Small intestine (tissue), 7 donors: ENCODE measurements at regions not wholly inside any gene's neighbourhood (a gene's known extent, or its start where the extent isn't known, plus 50 kb on each side); places are given as distances from the start of the nearest gene placed in this dataset.

Source experiments
- DNase-seq, 2 donors: peaks; one replicate each; pipeline versions ENCODE4 v3.0.0 to v3.0.0-alpha.2; 2013
- FAIRE-seq: peaks from 2 replicates; lab custom pipeline; 2012; peaks lifted over from hg19 to GRCh38; lab: Jason Lieb, UNC
- H3K27ac ChIP-seq, 3 donors: one replicate each; pipeline ENCODE4 v1.5.1; 2013; ENCODE audit warnings: low read length in 2 of 3, mild to moderate bottlenecking in 2 of 3, control low read depth in 1 of 3, inconsistent platforms in 1 of 3, low read depth in 1 of 3, moderate library complexity in 1 of 3
- H3K27me3 ChIP-seq, 3 donors: one replicate each; pipeline ENCODE4 v1.6.1; 2013; ENCODE audit warnings: low read length in 3 of 3, inconsistent platforms in 1 of 3; ENCODE audit not compliant: control insufficient read depth in 3 of 3, insufficient read depth in 3 of 3
- H3K36me3 ChIP-seq, 3 donors: one replicate each; pipeline ENCODE4 v1.6.1; 2013; ENCODE audit warnings: low read length in 3 of 3, inconsistent platforms in 1 of 3, low read depth in 1 of 3, mild to moderate bottlenecking in 1 of 3, moderate library complexity in 1 of 3; ENCODE audit not compliant: control insufficient read depth in 3 of 3, insufficient read depth in 2 of 3
- H3K4me1 ChIP-seq, 3 donors: one replicate each; pipeline ENCODE4 v1.6.1; 2013; ENCODE audit warnings: low read length in 2 of 3, inconsistent platforms in 1 of 3, low read depth in 1 of 3, mild to moderate bottlenecking in 1 of 3, moderate library complexity in 1 of 3; ENCODE audit not compliant: control insufficient read depth in 3 of 3, insufficient read depth in 2 of 3
- H3K4me3 ChIP-seq, 3 donors: one replicate each; pipeline ENCODE4 v1.5.1; 2013; ENCODE audit warnings: low read length in 3 of 3, control low read depth in 1 of 3, inconsistent platforms in 1 of 3, low read depth in 1 of 3, mild to moderate bottlenecking in 1 of 3, moderate library complexity in 1 of 3
- H3K9me3 ChIP-seq, 2 donors: one replicate each; pipeline ENCODE4 v1.6.1; 2013; ENCODE audit warnings: low read depth in 1 of 2, low read length in 1 of 2; ENCODE audit not compliant: control insufficient read depth in 2 of 2, insufficient read depth in 1 of 2
- WGBS, 3 donors: extraction: QIAGEN DNeasy Blood & Tissue Kit; methylation state at CpG; one replicate each; pipeline ENCODE4 v1.1.7; 2013; 5-methylcytosine and 5-hydroxymethylcytosine counted together
- donor health status: healthy with polysubstance abuse.
- donor health status: control.
- donor health status: control.
- donor health status: Bipolar disorder and iron deficiency.
- donor health status: healthy.

DNA sequence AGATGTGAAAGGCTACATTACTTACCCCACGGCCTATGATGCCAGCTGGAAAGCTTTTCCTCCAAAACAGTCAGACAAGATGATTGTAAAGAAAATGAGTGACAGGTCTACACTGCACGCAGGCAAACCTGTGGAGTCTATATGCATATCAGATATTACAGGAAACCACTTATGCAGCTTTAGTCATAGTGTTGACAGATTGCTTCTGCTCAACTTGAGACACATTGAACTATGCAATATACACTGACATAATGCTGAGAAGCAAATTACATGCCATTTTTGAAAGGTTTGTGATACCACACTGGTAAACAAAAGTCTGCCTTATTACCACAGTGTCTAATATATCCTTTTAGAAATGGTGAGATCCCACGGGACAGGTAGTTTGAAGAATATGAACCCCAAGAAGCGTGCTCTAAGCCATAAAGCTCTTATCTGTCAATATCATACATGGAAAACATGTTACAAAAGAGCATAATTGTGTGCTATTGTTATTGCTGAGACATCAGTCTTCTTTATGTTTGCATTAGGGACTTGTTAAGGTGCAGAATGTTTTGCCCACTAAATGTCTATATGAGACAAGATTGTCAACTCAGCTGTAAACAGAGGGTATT is 1835.8 kb upstream of the TENM3 start:
- H3K9me3 ChIP-seq = no peaks in the 10 kb centered on the region
- H3K27me3 ChIP-seq = no peaks in the 10 kb centered on the region
- no peaks in the 10 kb centered on the region for H3K36me3 ChIP-seq
- H3K4me3 ChIP-seq = no peak overlapping the region
- H3K27ac ChIP-seq = no peak overlapping the region
- no peaks in the 10 kb centered on the region for H3K4me1 ChIP-seq
- FAIRE-seq (no peak), DNase-seq (no peak)
- 50 to 73% (median 56%) methylated on average over 4 of the region's 4 CpGs for WGBS, 3 donors

DNA sequence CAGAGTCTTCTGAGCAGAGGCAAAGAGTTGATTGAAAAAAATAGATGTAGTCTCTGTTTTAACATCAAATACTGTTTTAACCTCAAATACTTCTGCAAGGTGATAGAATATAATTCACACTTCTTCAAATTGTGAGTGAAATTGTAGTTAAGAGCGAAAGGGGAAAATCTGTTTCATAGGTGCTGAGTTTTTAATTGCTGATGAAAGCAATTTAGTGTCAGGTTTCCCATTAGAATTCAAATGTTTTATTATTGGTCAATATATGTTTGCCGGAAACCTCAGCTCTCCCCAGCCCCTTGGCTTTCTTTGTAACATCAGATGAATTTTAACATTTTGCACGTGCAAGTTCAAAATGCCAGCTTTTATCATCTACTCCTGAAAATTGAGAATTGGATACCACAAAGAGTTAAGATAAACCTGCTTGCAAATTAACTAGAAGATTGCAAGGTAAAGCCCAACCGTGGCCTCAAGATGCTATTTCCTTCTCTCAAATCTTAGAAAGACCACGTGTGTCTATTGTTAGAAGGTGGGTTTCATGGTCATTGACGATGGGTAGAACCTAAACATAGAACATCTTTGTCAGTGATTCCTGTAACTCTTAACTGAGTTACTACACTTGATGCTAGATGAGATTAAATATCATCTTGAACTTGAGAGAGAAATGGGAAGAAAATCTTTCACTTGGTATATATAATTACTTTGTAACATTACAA is 1824.2 kb upstream of the TENM3 start:
- no peak for DNase-seq
- FAIRE-seq = no peak
- no peaks in the 10 kb centered on the region for H3K4me1 ChIP-seq
- H3K9me3 ChIP-seq = no peaks in the 10 kb centered on the region
- no peak overlapping the region for H3K4me3 ChIP-seq
- WGBS, 3 donors = 49 to 65% (median 56%) methylated on average over 6 of the region's 6 CpGs
- H3K27ac ChIP-seq = no peak overlapping the region
- H3K27me3 ChIP-seq = no peaks in the 10 kb centered on the region
- H3K36me3 ChIP-seq = no peaks in the 10 kb centered on the region

DNA sequence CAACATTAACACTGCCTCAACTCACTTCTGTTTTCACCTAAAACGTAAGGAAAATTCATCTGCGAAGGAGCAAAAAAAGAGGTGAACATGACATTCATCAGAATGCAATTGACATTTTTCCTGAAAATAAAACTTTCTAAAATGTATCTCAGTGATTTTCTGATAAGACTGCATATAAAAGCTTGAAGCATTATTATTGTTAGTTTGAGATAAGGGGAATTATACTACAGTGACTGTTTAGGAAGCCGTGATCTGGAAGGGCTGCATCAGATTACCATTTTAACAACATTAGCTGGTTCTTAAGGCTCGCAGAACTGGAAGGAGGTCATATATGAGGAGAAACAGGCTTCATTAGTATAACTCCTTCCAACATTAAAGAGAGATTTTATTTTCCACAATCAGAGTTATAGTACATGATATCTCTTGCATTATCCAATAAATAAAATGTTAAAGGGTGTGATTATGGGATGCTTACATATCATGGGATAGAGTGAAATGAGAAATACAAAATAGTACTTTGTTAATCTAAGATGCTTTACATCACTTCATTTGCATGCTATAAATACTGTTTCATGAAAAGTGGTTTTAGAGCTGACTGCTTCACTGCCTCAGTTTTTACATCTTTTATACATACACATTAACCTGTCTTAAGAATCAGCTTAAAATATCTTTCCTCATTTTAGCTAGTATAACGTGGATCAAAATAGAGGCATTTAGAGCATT is 1820.1 kb upstream of the TENM3 start:
- FAIRE-seq = no peak
- WGBS, 3 donors = 61 to 67% (median 61%) methylated on average over 5 of the region's 5 CpGs
- DNase-seq = no peak
- Histone ChIP-seq H3K4me1 (no peaks in the 10 kb centered on the region), H3K36me3 (no peaks in the 10 kb centered on the region), H3K4me3 (no peak overlapping the region), H3K27me3 (no peaks in the 10 kb centered on the region), H3K27ac (no peak overlapping the region), H3K9me3 (no peaks in the 10 kb centered on the region)

DNA sequence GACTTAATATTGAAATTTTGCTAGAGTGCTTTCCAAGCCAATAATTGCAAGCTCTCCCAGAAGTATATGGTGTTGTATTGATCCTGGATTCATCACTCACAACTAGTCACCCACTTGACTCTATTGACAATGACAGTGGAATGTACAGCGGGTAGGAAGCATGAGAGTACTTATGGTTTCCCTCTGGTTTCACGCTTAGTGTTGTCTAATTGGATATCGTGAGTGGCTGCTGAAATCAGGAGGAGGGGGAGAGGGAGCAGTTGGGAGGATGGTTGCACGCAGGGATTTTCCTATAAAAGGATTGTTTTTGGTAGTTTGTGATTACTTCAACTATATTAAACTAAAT is 1819.5 kb upstream of the TENM3 start:
- no peaks in the 10 kb centered on the region for H3K9me3 ChIP-seq
- no peak overlapping the region for H3K4me3 ChIP-seq
- no peaks in the 10 kb centered on the region for H3K4me1 ChIP-seq
- no peaks in the 10 kb centered on the region for H3K36me3 ChIP-seq
- no peak for FAIRE-seq
- H3K27ac ChIP-seq = no peak overlapping the region
- DNase-seq = no peak
- WGBS, 3 donors = 65 to 84% (median 78%) methylated on average over 4 of the region's 4 CpGs
- H3K27me3 ChIP-seq = no peaks in the 10 kb centered on the region

DNA sequence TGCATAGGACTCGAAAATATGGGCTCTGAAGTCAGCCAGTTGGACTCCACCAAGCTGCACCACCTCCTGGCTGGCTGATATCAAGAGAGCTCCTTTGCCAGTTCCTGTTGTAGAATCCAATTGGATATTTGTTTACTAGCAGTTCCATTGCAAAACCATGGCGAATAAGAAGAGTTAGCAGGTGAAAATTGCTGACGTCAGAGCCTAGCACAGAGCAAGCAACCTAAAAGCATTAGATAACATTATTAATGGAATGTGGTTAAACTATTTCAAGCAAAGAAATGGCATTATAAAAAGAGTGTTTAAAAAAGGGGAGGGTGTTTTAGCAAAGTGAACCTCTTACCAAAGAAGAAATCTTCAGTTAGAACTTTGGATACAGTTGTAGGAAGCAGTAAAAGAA is 1816.3 kb upstream of the TENM3 start:
- DNase-seq (no peak), FAIRE-seq (no peak)
- Histone ChIP-seq H3K27me3 (no peaks in the 10 kb centered on the region), H3K36me3 (no peaks in the 10 kb centered on the region), H3K27ac (no peak overlapping the region), H3K4me3 (no peak overlapping the region), H3K4me1 (no peaks in the 10 kb centered on the region), H3K9me3 (no peaks in the 10 kb centered on the region)
- WGBS, 3 donors = 56 to 78% (median 59%) methylated on average over 3 of the region's 3 CpGs

DNA sequence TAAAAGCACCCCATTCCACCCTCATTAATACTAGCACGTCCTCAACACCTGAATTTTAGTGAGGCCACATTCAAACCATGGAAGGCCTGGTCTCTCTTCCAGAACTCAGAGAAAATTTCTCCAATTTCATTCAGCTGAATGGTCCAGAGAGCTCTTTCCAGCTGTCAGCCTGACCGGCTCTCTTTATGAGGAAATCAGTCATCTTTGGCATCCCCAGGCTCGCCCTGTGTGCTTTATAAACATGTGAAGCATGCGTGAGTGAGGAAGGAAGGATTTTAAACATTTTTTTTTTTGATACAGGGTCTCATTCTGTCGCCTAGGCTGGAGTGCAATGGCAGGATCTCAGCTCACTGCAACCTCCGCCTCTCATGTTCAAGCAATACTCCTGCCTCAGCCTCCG is 1812.9 kb upstream of the TENM3 start:
- Histone ChIP-seq H3K27ac (no peak overlapping the region), H3K36me3 (no peaks in the 10 kb centered on the region), H3K4me1 (no peaks in the 10 kb centered on the region), H3K27me3 (no peaks in the 10 kb centered on the region), H3K4me3 (no peak overlapping the region), H3K9me3 (no peaks in the 10 kb centered on the region)
- FAIRE-seq = no peak
- 58 to 64% (median 64%) methylated on average over 7 of the region's 7 CpGs for WGBS, 3 donors
- DNase-seq = no peak

DNA sequence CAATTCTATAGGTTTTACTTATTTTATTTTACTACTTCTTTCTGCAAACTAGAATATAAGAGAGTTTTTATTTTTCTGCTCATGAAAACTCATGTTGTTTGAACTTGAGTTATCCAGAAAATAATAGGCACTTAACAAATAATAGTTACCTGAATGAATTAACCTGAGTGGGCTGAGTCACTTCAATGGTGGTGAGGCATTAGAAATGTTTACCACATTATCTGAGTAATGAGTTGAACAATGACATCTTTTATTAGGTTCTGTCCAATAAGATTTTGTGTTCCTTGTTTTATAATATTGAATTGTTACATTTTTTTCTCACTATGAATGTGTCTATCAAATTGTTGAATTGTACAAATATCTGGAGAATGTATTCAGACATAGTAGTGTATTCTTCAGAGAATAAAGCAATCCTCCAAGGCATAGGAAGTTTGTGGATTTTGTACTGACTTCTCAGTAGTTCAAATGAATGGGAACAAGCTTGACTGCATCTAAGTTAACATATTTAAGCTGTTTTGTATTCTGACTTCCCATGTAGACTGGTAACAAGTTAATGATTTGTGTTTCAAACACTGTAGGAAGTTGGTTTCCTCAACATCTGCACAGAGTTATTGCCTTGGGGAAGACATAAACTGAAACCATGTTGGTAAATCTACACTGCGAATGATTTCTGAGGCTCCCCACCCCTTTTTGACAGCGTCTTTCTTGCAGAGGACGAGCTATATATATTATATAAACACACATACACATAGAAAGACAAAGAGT is 1808.9 kb upstream of the TENM3 start:
- no peak for FAIRE-seq
- WGBS, 3 donors = 33 to 45% (median 37%) methylated on average over 3 of the region's 3 CpGs
- Histone ChIP-seq H3K4me3 (no peak overlapping the region), H3K27me3 (no peaks in the 10 kb centered on the region), H3K27ac (no peak overlapping the region), H3K9me3 (no peaks in the 10 kb centered on the region), H3K4me1 (no peaks in the 10 kb centered on the region), H3K36me3 (no peaks in the 10 kb centered on the region)
- no peak for DNase-seq

DNA sequence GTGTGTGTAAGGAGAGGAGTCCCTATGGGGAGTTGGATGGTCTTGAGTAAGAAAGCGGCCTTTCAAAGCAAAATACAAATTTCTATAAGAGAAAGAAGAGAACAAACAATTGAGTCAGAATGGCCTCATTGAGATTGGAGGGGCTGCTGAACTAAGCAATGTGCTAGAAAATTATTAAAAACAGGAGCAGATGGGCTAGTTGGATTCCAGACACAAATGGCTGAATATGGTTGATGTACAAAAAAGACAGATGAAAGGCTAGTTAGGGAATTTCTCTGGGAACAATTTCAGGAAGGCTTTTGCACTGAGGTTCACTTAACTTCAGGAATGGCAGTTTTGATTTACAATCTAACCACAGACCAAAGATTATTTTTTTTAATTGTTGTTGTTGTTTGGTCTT is 1806.8 kb upstream of the TENM3 start:
- 75 to 91% (median 91%) methylated on average over 1 of the region's 1 CpG for WGBS, 3 donors
- H3K9me3 ChIP-seq = no peaks in the 10 kb centered on the region
- no peaks in the 10 kb centered on the region for H3K27me3 ChIP-seq
- FAIRE-seq = no peak
- no peaks in the 10 kb centered on the region for H3K36me3 ChIP-seq
- H3K4me3 ChIP-seq = no peak overlapping the region
- no peak overlapping the region for H3K27ac ChIP-seq
- H3K4me1 ChIP-seq = no peaks in the 10 kb centered on the region
- DNase-seq = no peak
